Vagina (tissue), 2 donors: ENCODE measurements at regions not wholly inside any gene's neighbourhood (a gene's known extent, or its start where the extent isn't known, plus 50 kb on each side); places are given as distances from the start of the nearest gene placed in this dataset.

Experiments used
- CTCF ChIP-seq, 3 experiments: fragments of 450-650 bp in 2 of 3; fragments of 200-600 bp in 1 of 3; sonication (generic) in 1 of 3; IDR thresholded peaks; one replicate each; pipeline ENCODE4 v1.5.1; 2017 to 2019; ENCODE audit warnings: antibody characterized with exemption in 3 of 3, mild to moderate bottlenecking in 2 of 3, moderate library complexity in 2 of 3
- POLR2A ChIP-seq, 2 donors: fragments of 450-650 bp; IDR thresholded peaks; one replicate each; pipeline ENCODE4 v1.6.1; 2017; ENCODE audit warnings: antibody characterized with exemption in 2 of 2, mild to moderate bottlenecking in 2 of 2, moderate library complexity in 2 of 2
- POLR2AphosphoS5 ChIP-seq, 2 donors: sonication (generic); formaldehyde crosslinking; IDR thresholded peaks; one replicate each; pipeline ENCODE4 v1.9.0; 2017; ENCODE audit warnings: antibody characterized with exemption in 2 of 2, mild to moderate bottlenecking in 2 of 2, low read depth in 1 of 2; ENCODE audit not compliant: insufficient read depth in 1 of 2

GRCh38 chr6:88459643-88460042 is 293.5 kb upstream of the CNR1 start:
- no peak for TF ChIP-seq POLR2A (IDR thresholded peaks at IDR 0.05)
- TF ChIP-seq CTCF (IDR thresholded peaks at IDR 0.05) = no peak
- TF ChIP-seq POLR2AphosphoS5 (IDR thresholded peaks at IDR 0.05; ENCODE audit: insufficient read depth in 1 of 2, low read depth in 1 of 2) = no peak
